AG20443 (cell line): ENCODE measurements at regions not wholly inside any gene's neighbourhood (a gene's known extent, or its start where the extent isn't known, plus 50 kb on each side); places are given as distances from the start of the nearest gene placed in this dataset.
A peak's percentile ranks its signal among the peaks of the same experiment; 100 is the strongest.
"Not testable (repeated sequence)": the region's sequence is repeated elsewhere in the genome, so short reads cannot be mapped to it uniquely, and the experiment has no call there.

ENCODE experiments used
- DNase-seq: peaks from one replicate; pipeline ENCODE4 v3.0.0; 2012; ENCODE audit warnings: low spot score, mixed read lengths

- DNase-seq: no peak
These were observed 180.8 kb upstream of the PLN start for GRCh38 chr6:118367314-118367713.

GRCh38 chr6:118370722-118371121, 177.4 kb upstream of the PLN start:
- DNase-seq: no peak

- DNase-seq: no peak
These were observed 176.1 kb upstream of the PLN start for GRCh38 chr6:118371955-118372354.

- peak; percentile 35 for DNase-seq
These were observed 175.7 kb upstream of the PLN start for GRCh38 chr6:118372413-118372812.

GRCh38 chr6:118377711-118378414, 170.2 kb upstream of the PLN start:
- DNase-seq: no peak

- DNase-seq: not testable (repeated sequence)
These were observed 167.5 kb upstream of the PLN start for GRCh38 chr6:118380620-118381019.

GRCh38 chr6:118382126-118382525, 166.0 kb upstream of the PLN start:
- DNase-seq: no peak

- peak; percentile 22 for DNase-seq
These were observed 164.2 kb upstream of the PLN start for GRCh38 chr6:118383924-118384323.

GRCh38 chr6:118386975-118387374, 161.1 kb upstream of the PLN start:
- no peak for DNase-seq

- DNase-seq: peak; percentile 21
These were observed 160.0 kb upstream of the PLN start for GRCh38 chr6:118387921-118388701.

GRCh38 chr6:118391086-118391485, 157.0 kb upstream of the PLN start:
- DNase-seq: no peak

- no peak for DNase-seq
These were observed 154.0 kb upstream of the PLN start for GRCh38 chr6:118394106-118394505.

- DNase-seq: no peak
These were observed 151.1 kb upstream of the PLN start for GRCh38 chr6:118396969-118397368.

- no peak for DNase-seq
These were observed 150.2 kb upstream of the PLN start for GRCh38 chr6:118397671-118398465.

- no peak for DNase-seq
These were observed 148.0 kb upstream of the PLN start for GRCh38 chr6:118400098-118400497.

GRCh38 chr6:118400582-118400981, 147.5 kb upstream of the PLN start:
- DNase-seq: no peak

GRCh38 chr6:118401325-118401975, 146.6 kb upstream of the PLN start:
- DNase-seq: no peak

- no peak for DNase-seq
These were observed 145.1 kb upstream of the PLN start for GRCh38 chr6:118403036-118403435.

GRCh38 chr6:118408863-118409262, 139.2 kb upstream of the PLN start:
- DNase-seq: no peak

GRCh38 chr6:118410001-118410400, 138.1 kb upstream of the PLN start:
- DNase-seq: no peak
